ENCODE measurements at regions not wholly inside any gene's neighbourhood (a gene's known extent, or its start where the extent isn't known, plus 50 kb on each side); places are given as distances from the start of the nearest gene placed in this dataset.

- no peak overlapping the region for H3K4me3 Mint-ChIP-seq
- H3K27me3 Mint-ChIP-seq (ENCODE audit: low read depth), result peaks cover 5% of the 10 kb centered on the region
- TF ChIP-seq CTCF (IDR thresholded peaks at IDR 0.05; ENCODE audit: unreplicated experiment in 3 of 3), result no peak
- H3K9me3 Mint-ChIP-seq, result no peaks in the 10 kb centered on the region
- H3K36me3 Mint-ChIP-seq (ENCODE audit: low read depth), result no peaks in the 10 kb centered on the region
- no peak overlapping the region for H3K27ac Mint-ChIP-seq
- no peaks in the 10 kb centered on the region for H3K4me1 Mint-ChIP-seq
Measured at GRCh38 chr6:756224-756623, 63.3 kb upstream of the EXOC2 start.

- TF ChIP-seq CTCF (IDR thresholded peaks at IDR 0.05; ENCODE audit: unreplicated experiment in 3 of 3), result no peak
- Mint-ChIP-seq H3K36me3 (ENCODE audit: low read depth) (no peaks in the 10 kb centered on the region), H3K4me3 (no peak overlapping the region), H3K9me3 (peaks cover 4% of the 10 kb centered on the region), H3K4me1 (no peaks in the 10 kb centered on the region), H3K27ac (no peak overlapping the region), H3K27me3 (ENCODE audit: low read depth) (peaks cover 5% of the 10 kb centered on the region)
Measured at GRCh38 chr6:754202-754601, 61.3 kb upstream of the EXOC2 start.

GRCh38 chr6:753486-753885 is 60.5 kb upstream of the EXOC2 start:
- H3K9me3 Mint-ChIP-seq, result peaks cover 4% of the 10 kb centered on the region
- no peaks in the 10 kb centered on the region for H3K36me3 Mint-ChIP-seq (ENCODE audit: low read depth)
- H3K4me1 Mint-ChIP-seq, result no peaks in the 10 kb centered on the region
- H3K27ac Mint-ChIP-seq, result no peak overlapping the region
- peaks cover 5% of the 10 kb centered on the region for H3K27me3 Mint-ChIP-seq (ENCODE audit: low read depth)
- no peak overlapping the region for H3K4me3 Mint-ChIP-seq
- TF ChIP-seq CTCF (IDR thresholded peaks at IDR 0.05; ENCODE audit: unreplicated experiment in 3 of 3), result no peak

- H3K4me1 Mint-ChIP-seq, result no peaks in the 10 kb centered on the region
- TF ChIP-seq CTCF (IDR thresholded peaks at IDR 0.05; ENCODE audit: unreplicated experiment in 3 of 3), result no peak
- no peaks in the 10 kb centered on the region for H3K36me3 Mint-ChIP-seq (ENCODE audit: low read depth)
- H3K4me3 Mint-ChIP-seq, result no peak overlapping the region
- H3K27me3 Mint-ChIP-seq (ENCODE audit: low read depth), result peaks cover 5% of the 10 kb centered on the region
- H3K27ac Mint-ChIP-seq, result no peak overlapping the region
- H3K9me3 Mint-ChIP-seq, result peaks cover 4% of the 10 kb centered on the region
Measured at GRCh38 chr6:752438-752837, 59.5 kb upstream of the EXOC2 start.

GRCh38 chr6:751765-752164 is 58.8 kb upstream of the EXOC2 start:
- no peaks in the 10 kb centered on the region for H3K4me1 Mint-ChIP-seq
- H3K9me3 Mint-ChIP-seq, result peaks cover 4% of the 10 kb centered on the region
- no peaks in the 10 kb centered on the region for H3K36me3 Mint-ChIP-seq (ENCODE audit: low read depth)
- TF ChIP-seq CTCF (IDR thresholded peaks at IDR 0.05; ENCODE audit: unreplicated experiment in 3 of 3), result no peak
- H3K27me3 Mint-ChIP-seq (ENCODE audit: low read depth), result peaks cover 5% of the 10 kb centered on the region
- no peak overlapping the region for H3K27ac Mint-ChIP-seq
- no peak overlapping the region for H3K4me3 Mint-ChIP-seq

- Mint-ChIP-seq H3K4me3 (no peak overlapping the region), H3K9me3 (peaks cover 4% of the 10 kb centered on the region), H3K4me1 (no peaks in the 10 kb centered on the region), H3K27ac (no peak overlapping the region), H3K36me3 (ENCODE audit: low read depth) (no peaks in the 10 kb centered on the region), H3K27me3 (ENCODE audit: low read depth) (no peaks in the 10 kb centered on the region)
- TF ChIP-seq CTCF (IDR thresholded peaks at IDR 0.05; ENCODE audit: unreplicated experiment in 3 of 3), result no peak
Measured at GRCh38 chr6:747921-748320, 55.0 kb upstream of the EXOC2 start.

All from nephron (organoid).